Heart right ventricle (tissue), 16 donors: ENCODE measurements at regions not wholly inside any gene's neighbourhood (a gene's known extent, or its start where the extent isn't known, plus 50 kb on each side); places are given as distances from the start of the nearest gene placed in this dataset.
"Not testable (repeated sequence)": the region's sequence is repeated elsewhere in the genome, so short reads cannot be mapped to it uniquely, and the experiment has no call there.

Experiments
- ATAC-seq, 8 donors: fragments of 200-7000 bp; cut with Tn5 transposase; one replicate each; pipeline ENCODE4 v1.9.1; 2020; ENCODE audit warnings: mild to moderate bottlenecking in 8 of 8, moderate library complexity in 8 of 8, moderate number of reproducible peaks in 1 of 8
- DNase-seq, 2 donors: peaks; one replicate each; pipeline ENCODE4 v3.0.0-alpha.2; 2020
- H3K27ac ChIP-seq, 10 donors: fragments of 200-600 bp; sonication (generic) in 2 of 10; one replicate each; pipeline versions ENCODE4 v1.5.0 to v1.8.0; 2020 to 2022; ENCODE audit warnings: mild to moderate bottlenecking in 3 of 10
- H3K27me3 ChIP-seq, 7 donors: fragments of 200-600 bp; one replicate each; pipeline ENCODE4 v1.8.0; 2021 to 2022; ENCODE audit warnings: mild to moderate bottlenecking in 2 of 7
- H3K36me3 ChIP-seq, 9 donors: fragments of 200-600 bp; sonication (generic) in 1 of 9; one replicate each; pipeline versions ENCODE4 v1.5.0 to v1.8.0; 2020 to 2022; ENCODE audit warnings: mild to moderate bottlenecking in 2 of 9
- H3K4me1 ChIP-seq, 9 donors: fragments of 200-600 bp; sonication (generic) in 1 of 9; one replicate each; pipeline versions ENCODE4 v1.5.0 to v1.8.0; 2020 to 2022; ENCODE audit warnings: mild to moderate bottlenecking in 4 of 9
- H3K4me3 ChIP-seq, 10 donors: fragments of 200-600 bp; sonication (generic) in 2 of 10; one replicate each; pipeline versions ENCODE4 v1.5.0 to v1.8.0; 2020 to 2022; ENCODE audit warnings: mild to moderate bottlenecking in 7 of 10, moderate library complexity in 2 of 10
- H3K9me3 ChIP-seq, 11 donors: fragments of 200-600 bp in 10 of 11; sonication (generic) in 2 of 11; one replicate each; pipeline versions ENCODE4 v1.5.0 to v1.8.0; 2013 to 2022; ENCODE audit warnings: mild to moderate bottlenecking in 2 of 11, control low read depth in 1 of 11, moderate library complexity in 1 of 11
- WGBS, 2 donors: extraction: QIAGEN DNeasy Blood & Tissue Kit; methylation state at CpG; one replicate each; pipeline ENCODE4 v1.1.7; 2013; ENCODE audit warnings: inconsistent platforms in 1 of 2; 5-methylcytosine and 5-hydroxymethylcytosine counted together
- intact Hi-C, 10 donors: fragments of 100-400 bp; cut with DNase I; formaldehyde crosslinking; loops; one replicate each; pipeline versions ENCODE4 v1.11.1 to v1.14.2; 2022
- TF ChIP-seq, protein P1 (sequence below), 9 donors: fragments of 200-600 bp; sonication (generic) in 2 of 9; IDR thresholded peaks; one replicate each; pipeline versions ENCODE4 v1.5.0 to v1.8.0; 2021 to 2022; ENCODE audit warnings: antibody characterized with exemption in 9 of 9, mild to moderate bottlenecking in 5 of 9, moderate library complexity in 1 of 9
- donor health status: Arrhythmogenic right ventricular cardiomyopathy.
- donor health status: ischemic (EF 13 %, LVEDD 7.1; RV severe dilation, severe dysfunction).
- donor health status: healthy with polysubstance abuse.
- donor health status: DM: no; HTN: yes; CAD: no.
- donor health status: DM: no; HTN: no; CAD: no.
- donor health status: ischemic (EF 25% LVEDD 6.9; RV normal size, moderate dysfunction).
- donor health status: ischemic (EF 25% LVEDD 5.7; RV mildly dilated, moderate dysfunction).
- donor health status: healthy.
- donor health status: DM: yes; HTN: yes; CAD: no.
- donor health status: Ischemic cardiomyopathy.
- donor health status: ischemic (EF 35%, LVEDD 5.7; RV mildly dilated, moderate dysfunction).
- donor health status: nonischemic (EF 11% LVEDD 7.7; RV severe dilation, severe dysfunction).
- donor health status: DM: yes; HTN: yes; CAD: no.
- donor health status: PGD.
- donor health status: ischemic (EF 29% LVEDD 5.4; RV normal size, mild dysfunction).
- donor health status: nonischemic (EF 23%, LVEDD 6.1; RV moderate dilation, normal function).

- no peak for ATAC-seq
- Histone ChIP-seq H3K27ac (no peak overlapping the region), H3K4me1 (peaks cover 0 to 4% (median 0%) of the 10 kb centered on the region in 9 donors), H3K27me3 (no peaks in the 10 kb centered on the region), H3K9me3 (peaks cover 0 to 22% (median 0%) of the 10 kb centered on the region in 11 donors), H3K4me3 (no peak overlapping the region), H3K36me3 (no peaks in the 10 kb centered on the region)
- TF ChIP-seq, protein P1, sequence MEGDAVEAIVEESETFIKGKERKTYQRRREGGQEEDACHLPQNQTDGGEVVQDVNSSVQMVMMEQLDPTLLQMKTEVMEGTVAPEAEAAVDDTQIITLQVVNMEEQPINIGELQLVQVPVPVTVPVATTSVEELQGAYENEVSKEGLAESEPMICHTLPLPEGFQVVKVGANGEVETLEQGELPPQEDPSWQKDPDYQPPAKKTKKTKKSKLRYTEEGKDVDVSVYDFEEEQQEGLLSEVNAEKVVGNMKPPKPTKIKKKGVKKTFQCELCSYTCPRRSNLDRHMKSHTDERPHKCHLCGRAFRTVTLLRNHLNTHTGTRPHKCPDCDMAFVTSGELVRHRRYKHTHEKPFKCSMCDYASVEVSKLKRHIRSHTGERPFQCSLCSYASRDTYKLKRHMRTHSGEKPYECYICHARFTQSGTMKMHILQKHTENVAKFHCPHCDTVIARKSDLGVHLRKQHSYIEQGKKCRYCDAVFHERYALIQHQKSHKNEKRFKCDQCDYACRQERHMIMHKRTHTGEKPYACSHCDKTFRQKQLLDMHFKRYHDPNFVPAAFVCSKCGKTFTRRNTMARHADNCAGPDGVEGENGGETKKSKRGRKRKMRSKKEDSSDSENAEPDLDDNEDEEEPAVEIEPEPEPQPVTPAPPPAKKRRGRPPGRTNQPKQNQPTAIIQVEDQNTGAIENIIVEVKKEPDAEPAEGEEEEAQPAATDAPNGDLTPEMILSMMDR (IDR thresholded peaks at IDR 0.05), result no peak
- DNase-seq, result no peak
- WGBS, 2 donors, result 76 to 79% methylated on average over 1 of the region's 1 CpG
- intact Hi-C loops, result no loop called here
Observed at GRCh38 chr1:57532299-57532698, 108.4 kb upstream of the DAB1 start.

DNA sequence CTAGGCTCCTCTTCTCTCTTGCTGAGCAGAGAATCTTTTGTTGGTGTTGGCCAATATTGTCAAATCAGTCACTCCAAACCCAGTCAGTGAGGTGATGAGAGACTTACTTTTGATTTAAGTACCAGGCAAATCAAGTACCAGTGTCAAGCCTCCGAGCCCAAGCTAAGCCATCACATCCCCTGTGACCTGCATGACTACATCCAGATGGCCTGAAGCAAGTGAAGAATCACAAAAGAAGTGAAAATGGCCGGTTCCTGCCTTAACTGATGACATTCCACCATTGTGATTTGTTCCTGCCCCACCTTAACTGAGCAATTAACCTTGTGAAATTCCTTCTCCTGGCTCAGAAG is 107.0 kb upstream of the DAB1 start:
- DNase-seq, ATAC-seq, H3K27ac ChIP-seq, H3K27me3 ChIP-seq, H3K36me3 ChIP-seq, intact Hi-C loops, H3K4me1 ChIP-seq, H3K4me3 ChIP-seq: not testable (repeated sequence)
- 55 to 71% methylated on average over 2 of the region's 2 CpGs for WGBS, 2 donors
- H3K9me3 ChIP-seq, result peaks cover 0 to 22% (median 0%) of the 10 kb centered on the region in 11 donors

- 82 to 86% methylated on average over 3 of the region's 3 CpGs for WGBS, 2 donors
- peaks cover 0 to 22% (median 0%) of the 10 kb centered on the region in 11 donors for H3K9me3 ChIP-seq
- ATAC-seq (no peak), DNase-seq (no peak)
- H3K27ac ChIP-seq, result no peak overlapping the region
- no peak overlapping the region for H3K4me3 ChIP-seq
- no peaks in the 10 kb centered on the region for H3K36me3 ChIP-seq
- H3K27me3 ChIP-seq, result no peaks in the 10 kb centered on the region
- intact Hi-C loops, result no loop called here
- H3K4me1 ChIP-seq, result no peaks in the 10 kb centered on the region
- TF ChIP-seq, protein P1 (IDR thresholded peaks at IDR 0.05), result no peak
Observed at GRCh38 chr1:57530206-57530910, 106.5 kb upstream of the DAB1 start.

DNA sequence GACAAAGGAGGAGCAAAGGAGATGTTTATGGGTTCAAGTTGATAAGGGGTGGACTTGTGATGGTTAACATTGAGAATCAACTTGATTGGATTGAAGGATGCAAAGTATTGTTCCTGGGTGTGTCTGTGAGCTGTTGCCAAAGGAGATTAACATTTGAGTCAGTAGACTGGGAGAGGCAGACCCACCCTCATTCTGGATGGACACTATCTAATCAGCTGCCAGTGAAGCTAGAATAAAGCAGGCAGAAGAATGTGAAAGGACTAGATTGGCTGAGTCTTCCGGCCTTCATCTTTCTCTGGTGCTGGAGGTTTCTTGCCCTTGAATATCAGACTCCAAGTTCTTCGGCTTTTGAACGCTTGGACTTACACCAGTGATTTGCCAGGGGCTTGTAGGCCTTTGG is 98.7 kb upstream of the DAB1 start:
- TF ChIP-seq, protein P1 (IDR thresholded peaks at IDR 0.05), result no peak

GRCh38 chr1:57520743-57521515 is 97.1 kb upstream of the DAB1 start:
- ATAC-seq (no peak), DNase-seq (no peak)
- Histone ChIP-seq H3K9me3 (no peaks in the 10 kb centered on the region), H3K27me3 (no peaks in the 10 kb centered on the region), H3K4me1 (no peaks in the 10 kb centered on the region), H3K36me3 (no peaks in the 10 kb centered on the region), H3K4me3 (no peak overlapping the region), H3K27ac (no peak overlapping the region)
- 58 to 63% methylated on average over 5 of the region's 5 CpGs for WGBS, 2 donors
- intact Hi-C loops, result no loop called here
- TF ChIP-seq, protein P1 (IDR thresholded peaks at IDR 0.05), result no peak

More for the DNA sequence above, 98.7 kb upstream of the DAB1 start:
- intact Hi-C loops, result no loop called here
- no peak for DNase-seq
- no peaks in the 10 kb centered on the region for H3K9me3 ChIP-seq
- H3K27ac ChIP-seq, result no peak overlapping the region
- ATAC-seq, result no peak
- no peaks in the 10 kb centered on the region for H3K4me1 ChIP-seq
- 76 to 81% methylated on average over 3 of the region's 3 CpGs for WGBS, 2 donors
- H3K4me3 ChIP-seq, result no peak overlapping the region
- H3K36me3 ChIP-seq, result no peaks in the 10 kb centered on the region
- no peaks in the 10 kb centered on the region for H3K27me3 ChIP-seq
